ENCODE measurements at regions not wholly inside any gene's neighbourhood (a gene's known extent, or its start where the extent isn't known, plus 50 kb on each side); places are given as distances from the start of the nearest gene placed in this dataset.

- no peak overlapping the region for H3K14ac ChIP-seq (ENCODE audit: insufficient read length)
- H3K27ac ChIP-seq (ENCODE audit: low read depth, low read length): no peak overlapping the region
- no peak overlapping the region for H2BK12ac ChIP-seq (ENCODE audit: low read depth, low read length)
- H3K79me2 ChIP-seq (ENCODE audit: control insufficient read depth in 1 of 2, insufficient read depth in 2 of 2, low read length in 2 of 2): no peaks in the 10 kb centered on the region
- no peak overlapping the region for H3K4me2 ChIP-seq (ENCODE audit: insufficient read depth in 1 of 2, low read depth in 2 of 2, low read length in 2 of 2)
- WGBS, 2 experiments (ENCODE audit: extremely low coverage in 1 of 2, insufficient coverage in 1 of 2, insufficient read length in 1 of 2, insufficient replicate concordance in 2 of 2, low coverage in 1 of 2, low lambda C conversion rate in 2 of 2, missing lambda C conversion rate in 1 of 2): 96% methylated on average over 4 of the region's 4 CpGs; no CpG with 5 or more reads in 1 of the 2 experiments
- H3K4ac ChIP-seq (replicated peaks; ENCODE audit: insufficient read length, low read depth, low read length): no peak overlapping the region
- H3K4me1 ChIP-seq (replicated peaks in 1 of 4; ENCODE audit: control insufficient read depth in 3 of 4, insufficient read depth in 4 of 4, low read length in 3 of 4): peaks cover 0 to 6% (median 0%) of the 10 kb centered on the region in 4 experiments; a peak in 1 of 7 replicates
- H2BK20ac ChIP-seq (ENCODE audit: low read length): peak overlapping the region; percentile 53; the same call in 1 of the 2 replicates
- no peak for FAIRE-seq
- 0 out of 2 replicates have a peak, but pooled peaks cover 2% of the 10 kb centered on the region for H3K23me2 ChIP-seq (ENCODE audit: low read depth, low read length)
- no peaks in the 10 kb centered on the region for H4K20me1 ChIP-seq (replicated peaks in 1 of 2; ENCODE audit: control insufficient read depth in 1 of 2, insufficient read depth in 2 of 2, low read length in 2 of 2)
- H3K27me3 ChIP-seq (replicated peaks in 1 of 4; ENCODE audit: control insufficient read depth in 3 of 4, extremely low read depth in 1 of 4, insufficient read depth in 3 of 4, low read length in 3 of 4): no peaks in the 10 kb centered on the region
- no peak overlapping the region for H4K91ac ChIP-seq (replicated peaks; ENCODE audit: insufficient read length, low read length)
- H2AFZ ChIP-seq (ENCODE audit: low read length): no peak overlapping the region
- no peak overlapping the region for H2BK120ac ChIP-seq (replicated peaks; ENCODE audit: low read depth, low read length)
- ChIA-PET CTCF (ENCODE audit: partially characterized antibody) (no interaction called here), POLR2A (ENCODE audit: partially characterized antibody) (interaction anchor here (2.2 kb wide), 1 partner anchor 10 kb away, joined by 12 read pairs; no protein-coding TSS in a partner anchor)
- H3K9ac ChIP-seq (replicated peaks in 1 of 4; ENCODE audit: extremely low read depth in 1 of 4, low read depth in 3 of 4, low read length in 3 of 4): no peak overlapping the region
- no peak overlapping the region for H4K8ac ChIP-seq (ENCODE audit: extremely low read depth, insufficient read depth, low read length)
- H3K9me3 ChIP-seq (ENCODE audit: insufficient read depth in 2 of 2, low read depth in 1 of 2, low read length in 1 of 2): peaks cover 0 to 6% of the 10 kb centered on the region in 2 experiments; a peak in 2 of 4 replicates
- no peak overlapping the region for H4K5ac ChIP-seq (ENCODE audit: insufficient read length, low read depth, low read length)
- H3K36me3 ChIP-seq (ENCODE audit: control insufficient read depth in 2 of 4, insufficient read depth in 4 of 4, low read length in 3 of 4): no peaks in the 10 kb centered on the region
- peak overlapping the region; percentile 36; the same call in 1 of the 2 replicates for H2BK15ac ChIP-seq (ENCODE audit: low read length)
- DNase-seq (ENCODE audit: low read depth in 1 of 2, low spot score in 2 of 2): peak in 1 of 2 experiments; percentile 2
- H3K56ac ChIP-seq (replicated peaks; ENCODE audit: insufficient read length, low read depth, low read length): no peak overlapping the region
- no peak overlapping the region for H3K4me3 ChIP-seq (ENCODE audit: extremely low read depth in 1 of 4, insufficient read depth in 2 of 4, low read depth in 3 of 4, low read length in 4 of 4)
- no peaks in the 10 kb centered on the region for H3K79me1 ChIP-seq (ENCODE audit: low read depth, low read length)
- no peak overlapping the region for H3K18ac ChIP-seq (ENCODE audit: extremely low read depth, low read length)
- H2BK5ac ChIP-seq (ENCODE audit: low read depth, low read length): no peak overlapping the region
- no peak overlapping the region for H2AK5ac ChIP-seq (ENCODE audit: low read depth, low read length)
- H3K23ac ChIP-seq (ENCODE audit: insufficient read length): no peak overlapping the region
- no peak for TF ChIP-seq POU5F1 (IDR thresholded peaks at IDR 0.05; ENCODE audit: low read depth, low read length)
Observed at GRCh38 chr19:31430381-31430780, 81.1 kb upstream of the TSHZ3 start.
